CD4-positive, alpha-beta memory T cell (primary cell): ENCODE measurements at regions not wholly inside any gene's neighbourhood (a gene's known extent, or its start where the extent isn't known, plus 50 kb on each side); places are given as distances from the start of the nearest gene placed in this dataset.
"Not testable (repeated sequence)": the region's sequence is repeated elsewhere in the genome, so short reads cannot be mapped to it uniquely, and the experiment has no call there.

ENCODE experiments used
- CTCF ChIA-PET: fragments of 350-600 bp; sonication (Branson Sonifier 250); formaldehyde crosslinking; loops from one replicate; lab custom pipeline; 2021; ENCODE audit warnings: inconsistent platforms; ENCODE audit not compliant: partially characterized antibody; lab: Charles Lee
- POLR2A ChIA-PET: fragments of 350-600 bp; sonication (Branson Sonifier 250); formaldehyde crosslinking; loops from one replicate; lab custom pipeline; 2021; ENCODE audit not compliant: partially characterized antibody; lab: Charles Lee
- DNase-seq, 5 donors: peaks; one replicate each; pipeline versions ENCODE4 v3.0.0 to v3.0.0-alpha.2; 2020 to 2022; ENCODE audit warnings: mixed read lengths in 1 of 5
- H3K27ac ChIP-seq: one replicate; pipeline ENCODE4 v1.7.0; 2013; ENCODE audit warnings: low read depth, low read length
- H3K27me3 ChIP-seq: 2 replicates; pipeline ENCODE4 v1.7.0; 2013; ENCODE audit warnings: mild to moderate bottlenecking, low read length, moderate library complexity; ENCODE audit not compliant: insufficient read depth
- H3K36me3 ChIP-seq: 2 replicates; pipeline ENCODE4 v1.7.0; 2013; ENCODE audit warnings: mild to moderate bottlenecking, low read length, moderate library complexity; ENCODE audit not compliant: insufficient read depth
- H3K4me1 ChIP-seq: 2 replicates; pipeline ENCODE4 v1.7.0; 2013; ENCODE audit warnings: mild to moderate bottlenecking, low read length, moderate library complexity; ENCODE audit not compliant: insufficient read depth
- H3K4me3 ChIP-seq, 2 donors: one replicate each; pipeline ENCODE4 v1.7.0; 2013; ENCODE audit warnings: low read length in 2 of 2, mild to moderate bottlenecking in 1 of 2
- H3K9me3 ChIP-seq, 2 donors: one replicate each; pipeline ENCODE4 v1.7.0; 2013; ENCODE audit warnings: low read length in 2 of 2, control low read depth in 1 of 2; ENCODE audit not compliant: control insufficient read depth in 1 of 2
- H3K27ac Mint-ChIP-seq, 7 donors: one replicate each; pipeline ENCODE4 v1.8.0; 2020 to 2021; ENCODE audit warnings: mixed read lengths in 7 of 7, mild to moderate bottlenecking in 6 of 7, inconsistent platforms in 3 of 7, moderate library complexity in 3 of 7
- H3K27me3 Mint-ChIP-seq, 2 donors: one replicate each; pipeline ENCODE4 v1.8.0; 2020 to 2021; ENCODE audit warnings: mixed read lengths in 2 of 2
- H3K36me3 Mint-ChIP-seq, 2 donors: one replicate each; pipeline ENCODE4 v1.8.0; 2020 to 2021; ENCODE audit warnings: mixed read lengths in 2 of 2, inconsistent platforms in 1 of 2, mild to moderate bottlenecking in 1 of 2
- H3K4me1 Mint-ChIP-seq, 4 donors: one replicate each; pipeline ENCODE4 v1.8.0; 2020 to 2021; ENCODE audit warnings: mixed read lengths in 4 of 4, mild to moderate bottlenecking in 1 of 4
- H3K4me3 Mint-ChIP-seq, 8 donors: one replicate each; pipeline ENCODE4 v1.8.0; 2020 to 2021; ENCODE audit warnings: mixed read lengths in 8 of 8, mild to moderate bottlenecking in 7 of 8, moderate library complexity in 6 of 8, inconsistent platforms in 3 of 8
- H3K9me3 Mint-ChIP-seq, 8 donors: one replicate each; pipeline ENCODE4 v1.8.0; 2020 to 2021; ENCODE audit warnings: mixed read lengths in 8 of 8, mild to moderate bottlenecking in 5 of 8, inconsistent platforms in 3 of 8, moderate library complexity in 1 of 8
- intact Hi-C: fragments of 100-400 bp; cut with micrococcal nuclease; formaldehyde crosslinking; loops from one replicate; pipeline ENCODE4 v1.15.1; 2023

DNA sequence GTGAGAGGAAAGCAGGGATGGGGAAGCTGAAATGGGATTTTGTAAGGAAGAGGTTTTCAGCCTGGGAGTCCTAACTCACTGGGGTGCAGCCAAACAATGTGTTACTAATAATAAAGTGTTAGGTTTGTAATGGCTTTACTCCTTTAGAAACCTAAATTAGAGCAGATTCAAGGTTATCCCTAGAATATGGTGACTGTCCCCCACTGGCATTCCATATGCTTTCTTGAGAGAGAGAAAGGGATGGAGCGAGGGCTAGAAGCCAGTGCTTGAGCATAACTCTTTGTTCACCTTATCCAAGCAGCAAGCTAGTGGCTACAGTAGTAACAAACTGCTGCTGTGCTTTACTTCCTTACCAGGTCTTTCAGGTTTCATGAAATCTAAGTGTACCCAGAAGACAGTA is 249.1 kb upstream of the PGRMC2 start:
- no peak for DNase-seq
- peaks cover 7 to 9% of the 10 kb centered on the region in 2 donors for H3K27me3 Mint-ChIP-seq
- no peaks in the 10 kb centered on the region for H3K36me3 Mint-ChIP-seq
- no peak overlapping the region for H3K27ac Mint-ChIP-seq
- Histone ChIP-seq H3K9me3 (no peaks in the 10 kb centered on the region), H3K4me3 (no peak overlapping the region), H3K36me3 (no peaks in the 10 kb centered on the region), H3K4me1 (no peaks in the 10 kb centered on the region), H3K27me3 (no peaks in the 10 kb centered on the region), H3K27ac (no peak overlapping the region)
- CTCF ChIA-PET: no interaction called here
- intact Hi-C loops: no loop called here
- POLR2A ChIA-PET: no interaction called here
- H3K4me3 Mint-ChIP-seq: no peak overlapping the region
- peaks cover 0 to 2% (median 0%) of the 10 kb centered on the region in 8 donors for H3K9me3 Mint-ChIP-seq
- no peaks in the 10 kb centered on the region for H3K4me1 Mint-ChIP-seq

- CTCF ChIA-PET, H3K4me3 ChIP-seq, POLR2A ChIA-PET, H3K4me1 Mint-ChIP-seq, H3K9me3 ChIP-seq, H3K27me3 Mint-ChIP-seq, H3K36me3 Mint-ChIP-seq, H3K27me3 ChIP-seq, H3K36me3 ChIP-seq, H3K4me1 ChIP-seq, H3K27ac ChIP-seq, H3K27ac Mint-ChIP-seq, H3K4me3 Mint-ChIP-seq, H3K9me3 Mint-ChIP-seq, intact Hi-C loops, DNase-seq: not testable (repeated sequence)
Observed at GRCh38 chr4:128535510-128535909, 247.9 kb upstream of the PGRMC2 start.

DNA sequence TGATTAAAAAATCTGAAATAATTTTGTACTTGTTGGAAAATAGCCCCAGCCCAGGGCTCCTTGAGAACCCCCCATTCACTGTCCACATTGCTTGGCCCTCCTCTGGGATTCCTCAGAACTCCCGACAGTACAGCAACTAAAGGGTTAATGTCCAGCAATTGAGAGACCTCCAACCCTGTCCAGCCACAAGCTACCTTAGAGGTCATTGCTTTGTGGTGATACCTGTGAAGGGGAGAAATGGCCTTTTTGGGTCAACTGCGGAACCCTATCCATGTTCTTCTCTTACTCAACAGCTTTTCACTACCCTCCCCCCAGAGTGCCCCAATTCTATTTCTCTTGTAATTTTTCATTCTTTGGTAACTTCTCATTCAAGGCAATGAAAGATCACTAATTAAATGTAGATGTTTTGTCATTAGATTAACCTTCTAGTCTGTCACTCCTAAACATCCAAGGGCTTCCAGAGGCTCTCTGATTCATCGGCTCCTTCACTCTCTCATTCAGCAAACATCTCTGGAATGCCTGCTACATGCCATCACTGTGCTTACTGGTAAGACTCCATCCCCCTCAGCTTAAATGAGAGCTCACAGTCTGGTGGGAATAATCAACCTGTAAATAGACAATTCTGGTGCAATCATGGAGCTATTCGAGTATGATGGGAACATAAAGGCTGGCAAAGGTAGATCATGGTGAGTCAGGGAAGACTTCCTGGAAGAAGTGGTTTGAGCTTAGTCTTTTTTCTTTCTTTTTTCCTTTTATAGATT is 241.4 kb upstream of the PGRMC2 start:
- POLR2A ChIA-PET: no interaction called here
- H3K27me3 ChIP-seq: no peaks in the 10 kb centered on the region
- H3K36me3 ChIP-seq: no peaks in the 10 kb centered on the region
- peaks cover 4 to 7% of the 10 kb centered on the region in 2 donors for H3K27me3 Mint-ChIP-seq
- no peak overlapping the region for H3K4me3 Mint-ChIP-seq
- intact Hi-C loops: no loop called here
- H3K9me3 Mint-ChIP-seq: peaks cover 0 to 3% (median 0%) of the 10 kb centered on the region in 8 donors
- CTCF ChIA-PET: interaction anchor here (1.0 kb wide), 1 partner anchor 14 kb away, joined by 3 read pairs; no protein-coding TSS in a partner anchor
- no peak overlapping the region for H3K4me3 ChIP-seq
- H3K36me3 Mint-ChIP-seq: no peaks in the 10 kb centered on the region
- DNase-seq: no peak
- no peaks in the 10 kb centered on the region for H3K9me3 ChIP-seq
- no peak overlapping the region for H3K27ac Mint-ChIP-seq
- peaks cover 0 to 1% (median 0%) of the 10 kb centered on the region in 4 donors for H3K4me1 Mint-ChIP-seq
- H3K27ac ChIP-seq: no peak overlapping the region
- H3K4me1 ChIP-seq: no peaks in the 10 kb centered on the region

DNA sequence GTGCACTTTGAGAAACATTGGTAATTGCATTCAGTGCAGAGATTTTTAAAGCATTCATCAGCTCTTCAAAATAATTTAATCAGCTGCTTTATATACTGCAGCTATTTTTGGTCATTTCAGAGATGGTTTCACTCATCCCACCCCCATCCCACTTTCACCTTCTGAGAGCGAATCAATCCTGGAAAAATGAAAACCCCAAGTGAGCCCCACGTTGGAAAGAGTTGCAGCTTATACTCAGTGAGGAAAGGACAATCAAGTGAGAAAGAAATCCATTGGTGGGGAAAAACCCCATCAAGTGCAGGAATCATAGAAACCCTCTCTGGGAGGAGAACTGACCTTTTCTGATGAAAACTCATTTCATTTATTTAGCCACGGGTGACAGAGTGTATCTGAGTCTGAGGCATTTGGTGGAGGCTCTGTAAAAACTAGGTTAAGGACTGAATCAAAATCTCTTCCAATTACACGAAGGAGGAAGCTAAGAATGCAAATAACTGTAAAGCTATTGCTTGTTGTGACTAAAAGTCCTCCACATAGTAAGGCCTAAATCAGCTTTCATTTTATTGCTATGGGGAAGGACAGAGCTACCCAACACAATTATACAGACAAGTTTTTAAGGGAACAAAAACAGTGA is 240.4 kb upstream of the PGRMC2 start:
- no peak overlapping the region for H3K27ac ChIP-seq
- no peaks in the 10 kb centered on the region for H3K4me1 ChIP-seq
- H3K36me3 ChIP-seq: no peaks in the 10 kb centered on the region
- CTCF ChIA-PET: no interaction called here
- Mint-ChIP-seq H3K36me3 (no peaks in the 10 kb centered on the region), H3K4me3 (no peak overlapping the region), H3K4me1 (peaks cover 0 to 1% (median 0%) of the 10 kb centered on the region in 4 donors), H3K9me3 (peaks cover 0 to 4% (median 0%) of the 10 kb centered on the region in 8 donors), H3K27me3 (peaks cover under 1 to 6% of the 10 kb centered on the region in 2 donors), H3K27ac (no peak overlapping the region)
- intact Hi-C loops: no loop called here
- POLR2A ChIA-PET: no interaction called here
- DNase-seq: no peak
- H3K4me3 ChIP-seq: no peak overlapping the region
- H3K9me3 ChIP-seq: no peaks in the 10 kb centered on the region
- no peaks in the 10 kb centered on the region for H3K27me3 ChIP-seq

GRCh38 chr4:128527351-128527750 is 239.7 kb upstream of the PGRMC2 start:
- Histone ChIP-seq H3K27me3 (no peaks in the 10 kb centered on the region), H3K4me1 (no peaks in the 10 kb centered on the region), H3K36me3 (no peaks in the 10 kb centered on the region), H3K27ac (no peak overlapping the region), H3K4me3 (no peak overlapping the region), H3K9me3 (no peaks in the 10 kb centered on the region)
- Mint-ChIP-seq H3K36me3 (no peaks in the 10 kb centered on the region), H3K9me3 (peaks cover 0 to 2% (median 0%) of the 10 kb centered on the region in 8 donors), H3K4me3 (no peak overlapping the region), H3K27ac (no peak overlapping the region), H3K27me3 (peaks cover 2 to 4% of the 10 kb centered on the region in 2 donors), H3K4me1 (peaks cover 0 to 1% (median 0%) of the 10 kb centered on the region in 4 donors)
- CTCF ChIA-PET: no interaction called here
- POLR2A ChIA-PET: no interaction called here
- DNase-seq: no peak
- intact Hi-C loops: no loop called here

DNA sequence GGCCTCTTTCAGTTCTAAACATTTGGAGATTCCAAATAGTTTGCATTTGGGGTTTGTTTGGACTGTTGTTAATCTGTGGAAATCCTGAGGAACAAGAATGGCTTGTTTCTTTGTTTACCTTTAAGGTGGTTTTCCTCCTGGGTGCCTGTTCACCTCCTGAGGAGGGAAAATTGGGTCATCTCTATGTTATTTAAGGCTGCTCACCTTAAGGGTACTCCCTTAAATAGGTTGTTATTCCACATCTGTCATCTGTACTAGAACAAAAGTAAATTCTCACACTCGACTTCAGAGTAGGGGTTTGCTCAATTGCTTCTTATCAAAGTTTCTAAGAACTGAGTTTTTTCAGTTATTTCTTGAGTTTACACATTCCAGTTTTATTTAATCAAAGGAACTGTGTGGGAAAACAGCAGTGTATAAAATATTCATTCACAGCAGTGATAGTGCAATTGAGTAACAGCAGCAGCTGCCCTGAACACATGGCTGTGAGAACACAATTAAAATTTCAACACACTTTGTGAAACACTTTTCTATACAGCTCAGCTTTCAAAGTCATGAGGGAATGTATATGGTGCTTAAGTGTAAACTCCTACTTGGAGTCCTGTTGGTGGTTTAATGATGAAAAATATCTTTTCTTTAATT is 238.5 kb upstream of the PGRMC2 start:
- Mint-ChIP-seq H3K27me3 (peaks cover 2 to 10% of the 10 kb centered on the region in 2 donors), H3K4me1 (peaks cover 0 to 1% (median 0%) of the 10 kb centered on the region in 4 donors), H3K9me3 (peaks cover 0 to 2% (median 0%) of the 10 kb centered on the region in 8 donors), H3K36me3 (no peaks in the 10 kb centered on the region), H3K27ac (no peak overlapping the region), H3K4me3 (no peak overlapping the region)
- no peaks in the 10 kb centered on the region for H3K4me1 ChIP-seq
- no peaks in the 10 kb centered on the region for H3K27me3 ChIP-seq
- CTCF ChIA-PET: no interaction called here
- no peak overlapping the region for H3K4me3 ChIP-seq
- POLR2A ChIA-PET: no interaction called here
- intact Hi-C loops: no loop called here
- no peaks in the 10 kb centered on the region for H3K36me3 ChIP-seq
- no peak overlapping the region for H3K27ac ChIP-seq
- H3K9me3 ChIP-seq: no peaks in the 10 kb centered on the region
- DNase-seq: no peak

DNA sequence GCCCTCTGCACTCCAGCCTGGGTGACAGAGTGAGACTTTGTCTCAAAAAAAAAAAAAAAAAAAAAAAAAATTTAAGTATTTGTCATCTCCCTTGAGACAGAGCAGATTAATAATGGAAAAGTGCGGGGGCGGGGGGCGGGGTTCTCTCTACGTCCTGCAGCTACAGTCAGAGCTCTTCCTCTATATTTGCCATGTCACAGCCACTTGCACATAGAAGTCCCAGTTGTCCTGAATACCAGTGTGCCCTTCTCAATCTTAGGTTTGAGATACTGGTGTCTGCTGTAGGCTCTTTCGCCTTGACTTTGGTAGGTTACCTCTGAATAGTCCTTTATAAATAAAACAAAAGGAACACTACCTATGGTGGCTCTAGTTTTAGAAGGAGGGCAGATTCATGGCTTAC is 237.8 kb upstream of the PGRMC2 start:
- peaks cover 0 to 2% (median 0%) of the 10 kb centered on the region in 8 donors for H3K9me3 Mint-ChIP-seq
- intact Hi-C loops: no loop called here
- no peaks in the 10 kb centered on the region for H3K4me1 ChIP-seq
- no peaks in the 10 kb centered on the region for H3K9me3 ChIP-seq
- peaks cover 0 to 1% (median 0%) of the 10 kb centered on the region in 4 donors for H3K4me1 Mint-ChIP-seq
- no peak overlapping the region for H3K4me3 Mint-ChIP-seq
- no peaks in the 10 kb centered on the region for H3K36me3 Mint-ChIP-seq
- no peaks in the 10 kb centered on the region for H3K27me3 ChIP-seq
- POLR2A ChIA-PET: no interaction called here
- H3K27ac ChIP-seq: no peak overlapping the region
- CTCF ChIA-PET: no interaction called here
- peaks cover 5 to 10% of the 10 kb centered on the region in 2 donors for H3K27me3 Mint-ChIP-seq
- no peaks in the 10 kb centered on the region for H3K36me3 ChIP-seq
- H3K27ac Mint-ChIP-seq: no peak overlapping the region
- no peak for DNase-seq
- no peak overlapping the region for H3K4me3 ChIP-seq
